Mammary epithelial cell (primary cell): ENCODE measurements at regions not wholly inside any gene's neighbourhood (a gene's known extent, or its start where the extent isn't known, plus 50 kb on each side); places are given as distances from the start of the nearest gene placed in this dataset.

Source experiments
- CTCF ChIP-seq, 2 donors: IDR thresholded peaks in 1 of 2; conservative IDR thresholded peaks in 1 of 2; 2 replicates each; pipeline ENCODE4 v1.5.1; 2011 to 2012; ENCODE audit warnings: inconsistent platforms in 2 of 2, low read length in 2 of 2, mild to moderate bottlenecking in 2 of 2, control low read depth in 1 of 2, low read depth in 1 of 2; ENCODE audit not compliant: insufficient read depth in 1 of 2; ENCODE audit errors: extremely low read depth in 1 of 2
- EZH2 ChIP-seq: IDR thresholded peaks from 2 replicates; pipeline ENCODE4 v1.6.1; 2012; ENCODE audit warnings: low read length, inconsistent platforms, borderline replicate concordance

GRCh38 chr7:63043657-63044543 lies 954.7 kb upstream of the ZNF722 start:
- TF ChIP-seq CTCF (conservative IDR thresholded peaks at IDR 0.05 in 1 of 2, IDR thresholded peaks at IDR 0.05 in 1 of 2; ENCODE audit: extremely low read depth in 1 of 2, insufficient read depth in 1 of 2, low read depth in 1 of 2, low read length in 2 of 2) (no peak), EZH2 (no peak)
